ENCODE measurements at regions not wholly inside any gene's neighbourhood (a gene's known extent, or its start where the extent isn't known, plus 50 kb on each side); places are given as distances from the start of the nearest gene placed in this dataset.

DNA sequence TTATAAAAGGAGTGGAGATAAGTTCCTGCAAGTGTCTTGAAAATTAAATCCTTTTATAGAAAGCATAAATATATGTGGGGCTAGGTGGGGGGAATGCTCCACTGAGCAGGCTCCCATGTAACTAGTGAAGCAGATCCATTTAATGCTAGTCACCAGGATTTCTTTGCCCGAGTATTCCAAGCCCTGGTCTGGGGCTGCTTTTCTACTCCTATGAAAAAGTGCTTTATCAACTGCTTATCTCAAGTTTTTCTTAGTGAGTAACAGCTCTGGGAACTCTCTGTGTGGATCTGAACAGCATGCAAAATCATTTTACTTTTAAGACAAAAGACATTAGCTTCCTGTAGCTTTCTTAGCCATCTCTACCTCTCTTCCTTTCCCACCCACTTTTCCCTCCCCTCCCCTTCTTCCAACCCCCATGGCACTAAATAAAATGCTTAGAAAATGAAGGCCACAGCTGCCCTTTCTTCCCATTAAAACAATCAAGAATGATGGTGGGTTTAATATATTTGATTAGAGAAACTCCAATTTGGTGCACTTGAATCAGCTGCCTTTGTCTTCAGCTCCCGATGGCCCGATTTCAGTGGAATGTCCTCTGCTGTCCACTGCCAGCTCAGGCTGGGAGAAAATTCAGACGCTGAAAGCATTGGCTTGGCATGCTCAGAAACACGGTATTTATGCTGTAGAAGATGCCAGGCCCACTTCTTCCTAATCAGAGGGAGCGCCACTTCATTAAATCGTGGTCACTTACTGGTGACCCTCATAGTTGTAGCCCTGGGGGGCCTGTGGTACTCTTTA is 475.1 kb downstream of the FOXO1 start:
- no peak for DNase-seq (ENCODE audit: low read depth, low spot score)
- in situ Hi-C loops (cut with HindIII; ENCODE audit: low pct_unique_long_range_greater_than_20kb, low sequenced_read_pairs) = no loop called here

DNA sequence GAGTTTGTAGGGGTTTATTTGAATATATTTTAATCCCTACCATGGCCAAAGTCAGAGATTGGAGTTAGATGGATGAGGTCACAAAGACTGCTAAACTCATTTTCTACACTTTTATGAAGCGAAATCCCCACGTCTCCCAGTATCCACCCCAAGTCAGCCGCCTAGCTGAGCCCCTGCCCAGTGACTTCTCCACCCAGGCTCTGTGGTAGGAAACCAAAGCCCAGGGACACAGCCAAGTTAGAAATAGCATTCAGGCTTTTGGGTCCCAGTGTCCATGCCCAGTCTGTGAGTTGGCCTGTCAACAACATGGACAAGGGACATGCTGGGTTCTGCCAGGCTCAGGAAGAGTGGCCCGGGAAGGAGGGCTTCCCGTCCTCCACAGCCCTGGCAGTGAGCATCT is 474.0 kb downstream of the FOXO1 start:
- no peak for DNase-seq (ENCODE audit: low read depth, low spot score)
- in situ Hi-C loops (cut with HindIII; ENCODE audit: low pct_unique_long_range_greater_than_20kb, low sequenced_read_pairs) = no loop called here

DNA sequence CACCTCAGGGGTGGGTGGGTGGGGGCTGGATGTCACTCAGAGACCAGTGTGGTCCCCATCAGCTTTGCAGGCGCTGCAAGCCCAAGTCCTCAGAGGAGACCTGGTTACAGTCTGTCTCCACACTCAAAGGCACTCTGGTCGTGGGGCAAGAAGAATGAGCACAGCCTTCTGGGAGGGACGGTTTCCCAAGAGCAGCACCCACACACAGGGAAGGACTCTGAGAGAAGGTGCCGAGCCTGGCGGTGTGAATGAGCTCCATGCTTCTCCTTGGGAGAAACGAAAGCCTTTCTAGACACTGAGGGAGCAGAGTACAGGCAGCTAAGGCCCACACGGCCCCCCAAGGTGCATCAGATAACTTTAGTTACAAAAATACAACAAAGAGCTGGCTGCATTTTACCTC is 473.6 kb downstream of the FOXO1 start:
- in situ Hi-C loops (cut with HindIII; ENCODE audit: low pct_unique_long_range_greater_than_20kb, low sequenced_read_pairs) = no loop called here
- no peak for DNase-seq (ENCODE audit: low read depth, low spot score)

DNA sequence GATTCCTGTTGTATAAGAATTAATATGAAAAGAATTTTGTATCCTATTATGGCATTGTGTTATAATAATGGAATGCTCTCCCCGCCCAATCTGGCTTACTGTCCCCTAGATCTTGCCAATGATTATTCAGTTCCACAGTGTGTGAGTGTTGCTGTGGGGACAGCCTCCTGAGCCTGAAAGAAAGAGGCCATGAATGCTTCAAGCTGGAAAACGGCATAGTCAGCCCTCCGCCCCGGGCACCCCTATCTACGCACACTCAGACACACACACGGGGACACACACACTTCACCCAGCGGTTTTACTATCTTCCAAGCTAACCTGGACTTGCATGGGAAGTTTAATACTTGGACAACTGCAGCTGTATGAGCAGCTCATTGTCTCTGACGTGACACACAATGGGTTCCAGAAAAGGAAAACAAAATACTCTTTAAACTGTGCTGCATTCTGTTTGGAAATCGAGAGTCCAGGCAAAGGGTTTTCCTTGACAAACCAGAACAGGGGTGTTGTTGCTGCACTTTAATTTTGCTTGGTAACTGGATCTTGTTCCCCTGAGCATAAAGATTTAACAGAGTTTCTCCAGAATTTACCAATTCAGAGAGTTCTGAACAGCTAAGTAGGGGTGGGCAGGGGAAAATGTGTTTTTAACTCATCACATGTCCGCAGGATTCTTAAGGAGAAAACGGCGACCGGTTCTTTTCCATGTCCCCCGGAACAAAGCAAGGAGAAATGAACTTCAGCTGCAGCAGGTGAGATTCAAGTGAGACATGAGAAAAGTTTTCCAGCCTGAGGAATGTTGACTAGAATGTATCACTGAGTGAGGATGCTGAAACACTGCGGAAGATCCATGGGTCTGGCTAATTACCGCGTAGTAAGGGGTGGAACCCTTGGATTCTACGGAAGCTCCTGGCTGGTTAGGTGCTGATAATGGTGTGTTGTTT is 472.9 kb downstream of the FOXO1 start:
- in situ Hi-C loops (cut with HindIII; ENCODE audit: low pct_unique_long_range_greater_than_20kb, low sequenced_read_pairs) = no loop called here

GRCh38 chr13:40194224-40194806 is 472.1 kb downstream of the FOXO1 start:
- in situ Hi-C loops (cut with HindIII; ENCODE audit: low pct_unique_long_range_greater_than_20kb, low sequenced_read_pairs) = no loop called here
- no peak for DNase-seq (ENCODE audit: low read depth, low spot score)

More for the DNA sequence above, 472.9 kb downstream of the FOXO1 start:
- no peak for DNase-seq (ENCODE audit: low read depth, low spot score)

- in situ Hi-C loops (cut with HindIII; ENCODE audit: low pct_unique_long_range_greater_than_20kb, low sequenced_read_pairs) = no loop called here
- no peak for DNase-seq (ENCODE audit: low read depth, low spot score)
Observed at GRCh38 chr13:40197049-40197448, 469.4 kb downstream of the FOXO1 start.

- in situ Hi-C loops (cut with HindIII; ENCODE audit: low pct_unique_long_range_greater_than_20kb, low sequenced_read_pairs) = no loop called here
- DNase-seq (ENCODE audit: low read depth, low spot score) = no peak
Observed at GRCh38 chr13:40197936-40198595, 468.4 kb downstream of the FOXO1 start.

DNA sequence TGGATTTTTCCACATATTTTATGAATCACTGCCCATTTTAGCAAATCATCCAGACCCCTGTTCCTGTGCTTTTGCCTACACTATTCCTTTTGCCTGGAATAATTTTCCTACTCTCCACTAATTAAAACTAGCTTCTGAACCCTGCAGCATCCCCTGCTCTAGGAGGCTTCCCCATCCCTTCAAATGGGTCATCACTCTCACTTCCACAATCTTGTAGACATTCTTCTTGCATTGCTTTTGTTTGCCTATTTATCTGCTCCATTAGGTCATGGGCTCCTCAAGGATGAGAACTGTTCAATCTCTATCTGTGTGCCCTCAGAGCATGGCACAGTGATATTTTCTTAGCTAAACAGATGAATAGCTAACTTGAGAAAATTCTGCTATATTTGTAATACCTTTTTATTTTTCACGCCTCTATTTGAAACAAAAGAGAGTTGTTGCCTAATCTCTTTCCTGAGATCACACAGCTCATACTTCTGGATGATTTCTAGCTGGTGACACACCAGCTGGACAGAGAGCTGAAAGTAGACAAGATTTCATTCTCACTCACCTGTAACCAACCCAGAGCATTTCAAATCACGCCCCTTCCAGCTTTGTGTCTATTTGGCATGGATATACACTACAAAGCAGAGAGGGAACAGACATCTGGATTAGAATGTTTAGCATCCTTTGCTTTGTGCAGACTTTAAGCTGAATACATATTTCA is 466.0 kb downstream of the FOXO1 start:
- no peak for DNase-seq (ENCODE audit: low read depth, low spot score)
- in situ Hi-C loops (cut with HindIII; ENCODE audit: low pct_unique_long_range_greater_than_20kb, low sequenced_read_pairs) = no loop called here

DNA sequence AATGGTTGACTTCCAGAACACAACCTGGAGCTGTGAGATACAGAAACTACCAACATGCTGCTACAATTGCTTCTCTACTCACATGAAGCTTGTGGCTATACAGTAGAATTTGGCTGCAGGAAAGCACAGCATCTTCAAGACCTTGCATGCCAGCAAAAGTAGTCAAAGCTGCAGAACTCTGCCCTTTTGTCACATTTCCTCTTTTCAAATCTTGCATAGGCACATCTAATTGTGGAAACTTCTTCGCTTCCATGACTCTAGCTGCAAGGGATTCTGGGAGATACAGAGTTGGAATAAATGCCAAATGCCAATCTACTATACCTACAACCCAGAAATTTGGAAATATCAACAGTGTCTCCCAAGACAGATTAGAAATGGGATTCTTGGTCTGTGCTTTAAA is 462.2 kb downstream of the FOXO1 start:
- in situ Hi-C loops (cut with HindIII; ENCODE audit: low pct_unique_long_range_greater_than_20kb, low sequenced_read_pairs) = no loop called here
- no peak for DNase-seq (ENCODE audit: low read depth, low spot score)

- in situ Hi-C loops (cut with HindIII; ENCODE audit: low pct_unique_long_range_greater_than_20kb, low sequenced_read_pairs) = no loop called here
- peak; percentile 8 for DNase-seq (ENCODE audit: low read depth, low spot score)
Observed at GRCh38 chr13:40205771-40206240, 460.6 kb downstream of the FOXO1 start.

DNA sequence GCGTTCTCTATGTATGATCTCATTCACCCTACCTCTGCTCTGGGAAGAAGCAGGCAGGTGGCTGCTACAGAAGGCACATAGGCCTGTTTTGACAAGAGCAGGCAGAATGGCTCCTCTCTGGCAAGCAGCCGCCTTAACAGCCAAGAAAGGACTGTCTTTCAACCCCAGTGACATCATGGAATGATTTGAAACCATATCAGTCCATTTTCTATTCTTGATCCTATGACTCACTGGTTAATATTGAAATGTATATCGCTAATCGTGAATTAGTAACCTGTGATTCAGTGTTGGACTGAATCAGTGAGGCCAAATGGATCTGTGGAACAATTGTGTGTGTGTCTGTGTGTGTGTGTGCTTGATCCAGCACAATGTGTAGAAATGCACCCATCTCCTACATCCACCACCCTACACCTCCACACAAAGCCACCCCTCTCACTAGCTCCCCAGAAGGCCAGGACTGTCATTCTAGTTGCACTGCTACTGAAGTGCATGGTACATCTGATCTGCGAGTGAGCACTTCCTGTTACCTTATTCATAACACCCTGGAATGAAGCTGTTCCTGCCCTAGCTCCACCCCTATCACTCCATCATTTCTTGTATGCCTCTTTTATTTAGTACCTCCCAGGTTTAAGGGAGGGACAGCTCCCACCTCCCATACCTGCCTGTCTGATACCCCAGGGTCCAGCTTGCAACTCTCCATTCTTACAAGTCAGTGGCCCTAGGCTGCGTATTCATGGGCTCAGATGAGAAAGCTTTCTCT is 460.0 kb downstream of the FOXO1 start:
- no peak for DNase-seq (ENCODE audit: low read depth, low spot score)
- in situ Hi-C loops (cut with HindIII; ENCODE audit: low pct_unique_long_range_greater_than_20kb, low sequenced_read_pairs) = no loop called here

- in situ Hi-C loops (cut with HindIII; ENCODE audit: low pct_unique_long_range_greater_than_20kb, low sequenced_read_pairs) = no loop called here
- no peak for DNase-seq (ENCODE audit: low read depth, low spot score)
Observed at GRCh38 chr13:40207001-40207478, 459.4 kb downstream of the FOXO1 start.

DNA sequence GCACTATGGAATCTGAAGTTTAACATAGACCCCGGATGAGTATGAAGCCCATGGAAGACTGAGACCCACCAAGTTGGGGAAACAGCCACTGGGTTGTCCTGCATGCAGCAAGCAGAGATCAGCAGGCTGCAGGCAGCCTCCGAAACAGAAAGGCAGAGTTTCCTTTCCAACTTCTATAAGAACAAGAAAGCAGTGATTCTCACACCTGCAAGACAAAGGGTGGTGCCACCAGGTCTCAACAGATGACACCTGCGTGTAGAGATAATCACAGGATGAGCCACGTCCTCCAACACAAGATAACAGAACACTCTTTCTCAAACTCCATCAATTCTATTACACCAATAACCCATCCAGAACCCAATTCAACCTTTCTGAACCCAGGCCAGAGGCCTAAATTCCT is 457.9 kb downstream of the FOXO1 start:
- in situ Hi-C loops (cut with HindIII; ENCODE audit: low pct_unique_long_range_greater_than_20kb, low sequenced_read_pairs) = no loop called here
- no peak for DNase-seq (ENCODE audit: low read depth, low spot score)

DNA sequence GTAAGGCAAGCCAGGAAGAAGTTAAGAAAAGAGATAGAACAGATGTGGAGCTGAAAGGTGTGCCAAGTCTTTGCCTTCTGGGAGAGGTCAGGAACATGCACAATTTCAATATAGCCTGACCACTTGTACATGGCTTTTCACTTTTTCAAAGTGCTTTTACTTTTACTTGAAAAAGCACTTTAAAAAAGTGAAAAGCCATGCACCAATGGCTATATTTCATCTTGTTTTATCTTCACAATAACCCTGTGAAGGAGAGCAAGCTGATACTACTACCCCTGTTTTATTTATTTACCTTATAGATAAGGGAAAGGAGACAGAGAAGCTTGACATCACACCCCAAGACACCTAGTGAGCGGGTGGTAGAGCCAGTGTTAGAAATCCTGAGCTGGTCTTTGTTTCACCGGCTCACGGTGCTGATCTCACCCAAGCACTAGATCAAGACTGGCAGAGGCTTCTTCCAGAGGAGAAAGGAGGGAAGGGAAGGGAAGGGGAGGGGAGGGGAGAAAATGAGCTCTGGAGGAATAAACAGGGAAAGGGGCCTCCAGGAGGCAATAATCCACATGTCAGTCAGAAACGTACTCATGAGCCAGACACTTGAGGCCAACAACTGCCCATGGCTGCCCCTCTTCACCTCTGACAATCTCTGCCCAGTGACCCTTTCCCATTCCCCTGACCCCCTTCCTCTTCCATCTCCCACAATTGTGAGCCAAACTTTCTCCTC is 455.4 kb downstream of the FOXO1 start:
- in situ Hi-C loops (cut with HindIII; ENCODE audit: low pct_unique_long_range_greater_than_20kb, low sequenced_read_pairs) = no loop called here
- DNase-seq (ENCODE audit: low read depth, low spot score) = no peak

DNA sequence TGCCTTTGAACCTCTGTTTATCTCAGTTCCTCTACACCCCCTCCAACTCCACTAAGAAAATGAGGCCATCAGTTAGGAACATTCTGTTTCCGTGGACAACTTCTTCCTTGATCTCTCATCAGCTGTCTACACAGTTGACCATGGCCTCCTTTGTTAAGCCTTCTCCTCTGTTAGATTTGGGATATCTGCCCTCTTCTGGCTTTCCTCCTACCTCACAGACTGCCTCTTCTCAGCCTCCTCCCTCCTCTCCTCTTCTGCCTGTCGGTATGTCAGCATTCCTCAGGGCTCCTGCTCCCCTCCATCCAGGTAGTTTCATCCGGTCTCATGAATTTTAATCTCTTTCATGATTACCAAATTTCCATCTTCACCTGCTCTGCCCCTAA is 454.9 kb downstream of the FOXO1 start:
- DNase-seq (ENCODE audit: low read depth, low spot score) = peak; percentile 55
- in situ Hi-C loops (cut with HindIII; ENCODE audit: low pct_unique_long_range_greater_than_20kb, low sequenced_read_pairs) = no loop called here

DNA sequence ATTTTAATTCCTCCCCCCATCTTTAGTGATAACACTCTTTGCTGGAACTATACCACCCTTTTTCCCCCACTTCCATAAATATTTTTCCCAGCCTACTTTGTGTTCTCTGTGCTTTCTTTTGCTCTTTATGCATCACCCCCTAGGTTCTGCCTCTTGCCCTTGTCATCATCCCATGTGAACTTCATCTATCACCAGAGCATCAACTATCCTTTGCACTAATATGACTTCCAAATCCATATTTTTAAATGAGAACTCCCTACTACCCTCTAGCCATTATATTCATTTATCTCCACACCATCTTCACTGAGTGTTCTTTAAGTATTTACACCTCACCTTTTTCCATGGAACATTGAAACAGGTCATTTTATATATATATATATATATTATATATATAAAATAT is 452.7 kb downstream of the FOXO1 start:
- DNase-seq (ENCODE audit: low read depth, low spot score) = no peak
- in situ Hi-C loops (cut with HindIII; ENCODE audit: low pct_unique_long_range_greater_than_20kb, low sequenced_read_pairs) = no loop called here

Measured in SK-MEL-5 (cell line).